Endothelial cell of umbilical vein (primary cell): ENCODE measurements at regions not wholly inside any gene's neighbourhood (a gene's known extent, or its start where the extent isn't known, plus 50 kb on each side); places are given as distances from the start of the nearest gene placed in this dataset.

Experiments
- BruUV-seq: library from RNA; stranded (reverse); fragments of 400-500 nt; replicated peaks from 2 replicates; lab custom pipeline; 2021; lab: Mats Ljungman, UMichigan
- CTCF ChIA-PET: fragments of 300-600, 350-600 bp; sonication (Branson Sonifier 250); formaldehyde crosslinking; loops from one replicate; lab custom pipeline; 2021; ENCODE audit warnings: antibody characterized with exemption, inconsistent platforms; lab: Charles Lee
- POLR2A ChIA-PET: fragments of 300-600, 350-600 bp; sonication (Branson Sonifier 250); formaldehyde crosslinking; loops from one replicate; lab custom pipeline; 2021; ENCODE audit warnings: antibody characterized with exemption, inconsistent platforms; lab: Charles Lee
- DNase-seq: peaks from one replicate; pipeline ENCODE4 v3.0.0-alpha.2; 2011; ENCODE audit warnings: low read depth, low spot score
- FAIRE-seq: peaks from 2 replicates; lab custom pipeline; 2011; peaks lifted over from hg19 to GRCh38; lab: Jason Lieb, UNC
- H2AFZ ChIP-seq: 2 replicates; pipeline ENCODE4 v1.6.0; 2012; ENCODE audit warnings: low read depth, low read length, control low read depth, inconsistent platforms
- H3K27ac ChIP-seq: 2 replicates; pipeline ENCODE4 v1.5.1; 2011; ENCODE audit warnings: low read depth, mild to moderate bottlenecking, control low read depth, low read length, moderate library complexity; ENCODE audit not compliant: insufficient read depth
- H3K27me3 ChIP-seq, 2 experiments: 2 replicates each; pipeline versions ENCODE4 v1.6.0 to v1.6.1; 2011; ENCODE audit warnings: low read length in 2 of 2, mixed read lengths in 1 of 2; ENCODE audit not compliant: control insufficient read depth in 2 of 2, insufficient read depth in 2 of 2
- H3K36me3 ChIP-seq, 2 experiments: 2 replicates in 1 of 2; 3 replicates in 1 of 2; pipeline ENCODE4 v1.5.1; 2011; ENCODE audit warnings: low read length in 2 of 2, mild to moderate bottlenecking in 1 of 2, moderate library complexity in 1 of 2; ENCODE audit not compliant: control insufficient read depth in 2 of 2, insufficient read depth in 2 of 2; ENCODE audit errors: extremely low read depth in 1 of 2
- H3K4me1 ChIP-seq: 3 replicates; pipeline ENCODE4 v1.5.1; 2011; ENCODE audit warnings: mild to moderate bottlenecking, low read length; ENCODE audit not compliant: control insufficient read depth, insufficient read depth; ENCODE audit errors: extremely low read depth
- H3K4me2 ChIP-seq: 2 replicates; pipeline ENCODE4 v1.6.1; 2011; ENCODE audit warnings: low read length, control low read depth, mixed read lengths; ENCODE audit not compliant: insufficient read depth
- H3K4me3 ChIP-seq, 3 experiments: fragments of 200-600 bp in 1 of 3; sonication (generic), shearing (Covaris generic) in 1 of 3; replicated peaks in 1 of 3; 2 replicates each; pipeline ENCODE4 v1.5.1; 2011 to 2016; ENCODE audit warnings: control low read depth in 3 of 3, low read length in 3 of 3, mild to moderate bottlenecking in 2 of 3, inconsistent platforms in 1 of 3, low read depth in 1 of 3, moderate library complexity in 1 of 3; ENCODE audit not compliant: insufficient read depth in 1 of 3
- H3K79me2 ChIP-seq: 2 replicates; pipeline ENCODE4 v1.6.0; 2012; ENCODE audit warnings: low read length, inconsistent platforms; ENCODE audit not compliant: control insufficient read depth, insufficient read depth
- H3K9ac ChIP-seq: replicated peaks from 2 replicates; pipeline ENCODE3; 2011; ENCODE audit warnings: low read length, control low read depth; ENCODE audit not compliant: insufficient read depth; ENCODE audit errors: extremely low read depth
- H3K9me1 ChIP-seq: replicated peaks from 3 replicates; pipeline ENCODE4 v1.6.0; 2011; ENCODE audit warnings: mild to moderate bottlenecking, low read length; ENCODE audit not compliant: control insufficient read depth, insufficient read depth; ENCODE audit errors: extremely low read depth
- H3K9me3 ChIP-seq: replicated peaks from 2 replicates; pipeline ENCODE4 v1.5.1; 2012; ENCODE audit warnings: low read length, inconsistent platforms; ENCODE audit not compliant: control insufficient read depth, insufficient read depth
- H4K20me1 ChIP-seq: replicated peaks from 2 replicates; pipeline ENCODE3; 2011; ENCODE audit warnings: mild to moderate bottlenecking, low read length; ENCODE audit not compliant: control insufficient read depth, insufficient read depth; ENCODE audit errors: extremely low read depth
- CTCF ChIP-seq, 2 donors: IDR thresholded peaks; 1 replicate in 1 of 2; 2 replicates in 1 of 2; pipeline ENCODE4 v1.5.1; 2011; ENCODE audit warnings: low read length in 2 of 2, mild to moderate bottlenecking in 2 of 2, moderate library complexity in 2 of 2, control low read depth in 1 of 2, inconsistent platforms in 1 of 2, low read depth in 1 of 2; ENCODE audit not compliant: insufficient read depth in 1 of 2; ENCODE audit errors: extremely low read depth in 1 of 2
- EZH2 ChIP-seq: IDR thresholded peaks from 2 replicates; pipeline ENCODE4 v1.6.1; 2012; ENCODE audit warnings: borderline replicate concordance, low read depth, mild to moderate bottlenecking, moderate library complexity, low read length, inconsistent platforms; ENCODE audit not compliant: severe bottlenecking
- FOS ChIP-seq: IDR thresholded peaks from 2 replicates; pipeline ENCODE4 v1.6.1; 2011; ENCODE audit warnings: mild to moderate bottlenecking, low read length, moderate library complexity, borderline replicate concordance; ENCODE audit not compliant: insufficient read depth
- GATA2 ChIP-seq: IDR thresholded peaks from 2 replicates; pipeline ENCODE4 v1.7.0; 2011; ENCODE audit warnings: low read depth, mild to moderate bottlenecking, moderate library complexity, mixed read lengths, low read length; ENCODE audit not compliant: insufficient read length, insufficient read depth
- JUN ChIP-seq: IDR thresholded peaks from 2 replicates; pipeline ENCODE4 v1.6.1; 2011; ENCODE audit warnings: borderline replicate concordance, low read depth; ENCODE audit not compliant: insufficient read length, insufficient read depth
- MAX ChIP-seq: IDR thresholded peaks from 2 replicates; pipeline ENCODE4 v1.6.1; 2011; ENCODE audit not compliant: insufficient read depth, insufficient read length
- MYC ChIP-seq: IDR thresholded peaks from one replicate; pipeline ENCODE4 v1.6.1; 2011; ENCODE audit warnings: mild to moderate bottlenecking, low read depth, low read length
- POLR2A ChIP-seq: IDR thresholded peaks from 2 replicates; pipeline ENCODE4 v1.6.1; 2012; ENCODE audit warnings: low read depth, mild to moderate bottlenecking, control low read depth, low read length
- POLR2AphosphoS5 ChIP-seq: IDR thresholded peaks from 2 replicates; pipeline ENCODE4 v1.6.1; 2012; ENCODE audit warnings: low read depth, mild to moderate bottlenecking, control low read depth, low read length, moderate library complexity; ENCODE audit not compliant: insufficient read depth
- dilution Hi-C: fragments of 300-500 bp; cut with MboI; formaldehyde crosslinking; loops from one replicate; pipeline ENCODE4 v1.15.0; 2019; ENCODE audit warnings: low sequenced_read_pairs; ENCODE audit not compliant: extremely low pct_ligation_motif_present
- intact Hi-C: fragments of 100-400 bp; cut with micrococcal nuclease; formaldehyde crosslinking; loops from one replicate; pipeline ENCODE4 v1.10.0; 2022

- H3K36me3 ChIP-seq, result no peaks in the 10 kb centered on the region
- no peak overlapping the region for H3K27ac ChIP-seq
- no peaks in the 10 kb centered on the region for H3K27me3 ChIP-seq
- DNase-seq (no peak), FAIRE-seq (no peak)
- no TSS peak for BruUV-seq
- H2AFZ ChIP-seq, result no peak overlapping the region
- no peaks in the 10 kb centered on the region for H3K9me1 ChIP-seq
- ChIA-PET CTCF (no interaction called here), POLR2A (no interaction called here)
- no peak overlapping the region for H3K9ac ChIP-seq
- dilution Hi-C loops (no loop called here), intact Hi-C loops (no loop called here)
- H4K20me1 ChIP-seq, result no peaks in the 10 kb centered on the region
- peaks cover 3% of the 10 kb centered on the region for H3K4me1 ChIP-seq
- H3K9me3 ChIP-seq, result no peaks in the 10 kb centered on the region
- TF ChIP-seq POLR2AphosphoS5 (no peak), JUN (no peak), POLR2A (no peak), CTCF (IDR thresholded peaks at IDR 0.05; ENCODE audit: extremely low read depth in 1 of 2, insufficient read depth in 1 of 2, low read depth in 1 of 2, low read length in 2 of 2) (no peak), MAX (no peak), MYC (no peak), FOS (no peak), GATA2 (no peak), EZH2 (no peak)
- H3K4me2 ChIP-seq, result no peak overlapping the region
- H3K4me3 ChIP-seq, result no peak overlapping the region
- H3K79me2 ChIP-seq, result no peaks in the 10 kb centered on the region
Observed at GRCh38 chr16:85535352-85536072, 77.6 kb upstream of the GSE1 start.
